GM23338 (cell line): ENCODE measurements at regions not wholly inside any gene's neighbourhood (a gene's known extent, or its start where the extent isn't known, plus 50 kb on each side); places are given as distances from the start of the nearest gene placed in this dataset.

ENCODE experiments used
- POLR2AphosphoS5 ChIP-seq: IDR thresholded peaks from 2 replicates; pipeline ENCODE4 v1.6.1; 2016; ENCODE audit warnings: antibody characterized with exemption, low read depth
- TF ChIP-seq, protein P1 (sequence below), 2 experiments: fragments of 200-600 bp in 1 of 2; sonication (generic) in 1 of 2; conservative IDR thresholded peaks; 2 replicates each; pipeline versions ENCODE4 v1.5.1 to v1.6.1; 2016 to 2017; ENCODE audit warnings: antibody characterized with exemption in 2 of 2, low read depth in 2 of 2, mild to moderate bottlenecking in 2 of 2, moderate library complexity in 1 of 2

DNA sequence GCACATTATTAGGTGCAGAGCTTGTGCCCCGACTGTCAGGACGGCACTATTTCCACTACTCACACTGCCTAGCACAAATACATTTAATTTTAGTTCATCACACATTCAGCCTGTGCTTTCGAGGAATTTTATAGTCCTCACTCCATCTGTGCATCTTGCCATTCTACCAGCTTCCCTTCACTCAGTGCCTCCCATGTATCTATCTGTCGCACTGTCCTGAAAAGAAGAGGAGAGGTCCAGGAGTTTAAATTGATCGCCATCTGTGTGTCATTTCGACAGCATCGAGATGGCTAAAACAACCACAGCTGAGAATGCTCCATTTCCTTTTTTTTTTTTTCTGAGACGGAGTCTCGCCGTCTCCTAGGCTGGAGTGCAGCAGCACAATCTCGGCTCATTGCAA lies 97.6 kb upstream of the FOXN3 start:
- TF ChIP-seq, protein P1, sequence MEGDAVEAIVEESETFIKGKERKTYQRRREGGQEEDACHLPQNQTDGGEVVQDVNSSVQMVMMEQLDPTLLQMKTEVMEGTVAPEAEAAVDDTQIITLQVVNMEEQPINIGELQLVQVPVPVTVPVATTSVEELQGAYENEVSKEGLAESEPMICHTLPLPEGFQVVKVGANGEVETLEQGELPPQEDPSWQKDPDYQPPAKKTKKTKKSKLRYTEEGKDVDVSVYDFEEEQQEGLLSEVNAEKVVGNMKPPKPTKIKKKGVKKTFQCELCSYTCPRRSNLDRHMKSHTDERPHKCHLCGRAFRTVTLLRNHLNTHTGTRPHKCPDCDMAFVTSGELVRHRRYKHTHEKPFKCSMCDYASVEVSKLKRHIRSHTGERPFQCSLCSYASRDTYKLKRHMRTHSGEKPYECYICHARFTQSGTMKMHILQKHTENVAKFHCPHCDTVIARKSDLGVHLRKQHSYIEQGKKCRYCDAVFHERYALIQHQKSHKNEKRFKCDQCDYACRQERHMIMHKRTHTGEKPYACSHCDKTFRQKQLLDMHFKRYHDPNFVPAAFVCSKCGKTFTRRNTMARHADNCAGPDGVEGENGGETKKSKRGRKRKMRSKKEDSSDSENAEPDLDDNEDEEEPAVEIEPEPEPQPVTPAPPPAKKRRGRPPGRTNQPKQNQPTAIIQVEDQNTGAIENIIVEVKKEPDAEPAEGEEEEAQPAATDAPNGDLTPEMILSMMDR (conservative IDR thresholded peaks at IDR 0.05; ENCODE audit: low read depth in 2 of 2), result no peak
- no peak for TF ChIP-seq POLR2AphosphoS5
